HG03378 (cell line): ENCODE measurements at regions not wholly inside any gene's neighbourhood (a gene's known extent, or its start where the extent isn't known, plus 50 kb on each side); places are given as distances from the start of the nearest gene placed in this dataset.

Experiments used
- ATAC-seq: cut with Tn5 transposase; IDR thresholded peaks from one replicate; pipeline ENCODE4 v1.9.1; 2021; ENCODE audit warnings: mild to moderate bottlenecking, moderate library complexity; ENCODE audit not compliant: unreplicated experiment

DNA sequence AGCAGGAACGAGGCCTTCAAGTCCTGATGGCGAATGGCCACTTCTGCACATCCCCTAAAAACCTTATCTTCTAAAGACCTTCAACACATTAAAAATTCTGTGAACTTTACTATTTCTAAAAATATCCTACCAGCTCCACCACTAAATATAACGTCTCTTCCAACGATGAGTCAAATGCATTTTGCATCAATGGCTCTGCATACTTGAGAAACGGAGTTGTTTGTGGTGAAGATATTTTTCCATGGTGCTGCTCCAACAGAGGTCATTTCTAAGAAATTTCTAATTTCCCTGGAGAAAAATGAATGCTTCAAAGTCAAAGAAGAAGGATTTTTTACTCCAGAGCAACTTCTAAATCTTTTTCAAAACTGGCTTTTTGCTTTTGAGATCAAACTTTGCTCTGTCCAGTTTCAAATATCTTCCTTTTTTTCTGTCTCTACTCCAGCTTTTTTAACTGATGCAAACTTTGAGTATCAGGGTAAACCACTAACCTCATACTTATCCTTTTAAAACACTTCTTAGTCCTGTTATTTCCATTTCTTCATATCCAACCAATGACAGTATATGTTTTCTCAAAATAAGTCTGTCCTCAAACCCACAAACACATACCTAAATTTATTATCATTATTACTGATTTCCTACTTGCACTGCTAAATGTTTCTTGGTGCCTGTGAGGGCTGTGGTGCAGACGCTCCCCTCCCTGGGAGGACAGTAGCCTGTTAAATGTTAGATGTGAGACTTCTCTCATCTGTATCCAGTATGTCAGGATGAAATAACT lies 258.1 kb downstream of the KLF6 start:
- ATAC-seq = no peak

DNA sequence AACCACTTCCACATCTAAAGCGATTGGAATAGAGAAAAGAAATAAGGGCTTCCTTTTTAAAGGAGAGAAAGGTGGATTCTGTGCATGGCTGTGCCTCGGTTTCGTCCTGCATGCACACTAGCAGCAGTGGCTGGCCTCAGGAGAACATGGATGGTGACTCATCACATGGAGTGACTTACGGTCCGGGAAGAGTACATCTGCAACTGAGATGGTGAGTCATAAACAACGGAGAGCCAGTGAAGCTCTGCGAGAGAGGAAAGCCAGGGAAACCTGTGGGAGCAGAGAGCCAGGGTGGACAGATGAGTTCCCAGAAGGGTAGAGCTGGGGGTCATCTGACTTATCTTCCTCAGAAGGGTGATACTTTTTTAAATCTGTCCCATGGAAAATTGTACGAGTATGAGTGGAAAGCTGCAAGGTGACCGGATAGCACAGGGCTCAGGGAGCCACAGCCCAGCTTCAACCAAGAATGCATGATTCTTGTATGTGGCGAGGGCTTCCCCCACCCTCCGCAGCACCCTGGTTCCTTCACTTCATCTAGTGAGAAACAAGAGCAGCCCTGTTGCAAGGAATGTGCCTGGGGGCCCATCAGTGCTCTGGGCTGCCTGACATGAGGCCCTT lies 259.1 kb downstream of the KLF6 start:
- ATAC-seq = no peak

DNA sequence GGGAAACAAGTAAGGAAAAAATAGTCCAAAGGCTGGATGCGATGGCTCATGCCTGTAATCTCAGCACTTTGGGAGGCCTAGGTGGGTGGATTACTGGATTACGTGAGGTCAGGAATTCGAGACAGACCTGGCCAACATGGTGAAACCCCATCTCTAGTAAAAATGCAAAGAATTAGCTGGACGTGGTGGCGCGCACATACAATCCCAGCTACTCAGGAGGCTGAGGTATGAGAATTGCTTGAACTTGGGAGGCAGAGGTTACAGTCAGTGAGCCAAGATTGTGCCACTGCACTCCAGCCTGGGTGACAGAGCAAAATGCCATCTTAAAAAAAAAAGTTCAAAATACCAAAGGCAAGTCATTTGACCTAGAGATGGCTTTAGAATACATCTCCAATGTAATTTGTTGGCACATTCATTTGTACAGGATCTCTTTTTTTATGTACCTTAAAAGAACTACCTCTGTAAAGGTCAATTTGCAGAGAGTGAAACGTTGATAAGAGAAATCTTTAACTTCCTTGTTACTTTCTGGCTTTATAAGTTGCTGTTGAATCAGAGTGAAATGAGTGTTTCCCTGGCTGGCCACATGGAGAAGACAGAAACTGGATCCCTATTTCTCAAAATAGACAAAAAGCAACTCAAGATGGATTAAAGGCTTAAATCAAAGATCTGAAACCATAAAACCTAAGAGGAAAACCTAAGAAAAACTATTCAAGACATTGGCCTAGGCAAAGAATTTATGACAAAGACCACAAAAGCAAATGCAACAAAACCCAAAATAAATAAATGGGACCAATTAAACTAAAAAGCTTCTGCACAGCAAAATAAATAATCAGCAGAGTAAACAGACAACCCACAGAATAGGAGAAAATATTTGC lies 260.7 kb downstream of the KLF6 start:
- ATAC-seq = no peak

DNA sequence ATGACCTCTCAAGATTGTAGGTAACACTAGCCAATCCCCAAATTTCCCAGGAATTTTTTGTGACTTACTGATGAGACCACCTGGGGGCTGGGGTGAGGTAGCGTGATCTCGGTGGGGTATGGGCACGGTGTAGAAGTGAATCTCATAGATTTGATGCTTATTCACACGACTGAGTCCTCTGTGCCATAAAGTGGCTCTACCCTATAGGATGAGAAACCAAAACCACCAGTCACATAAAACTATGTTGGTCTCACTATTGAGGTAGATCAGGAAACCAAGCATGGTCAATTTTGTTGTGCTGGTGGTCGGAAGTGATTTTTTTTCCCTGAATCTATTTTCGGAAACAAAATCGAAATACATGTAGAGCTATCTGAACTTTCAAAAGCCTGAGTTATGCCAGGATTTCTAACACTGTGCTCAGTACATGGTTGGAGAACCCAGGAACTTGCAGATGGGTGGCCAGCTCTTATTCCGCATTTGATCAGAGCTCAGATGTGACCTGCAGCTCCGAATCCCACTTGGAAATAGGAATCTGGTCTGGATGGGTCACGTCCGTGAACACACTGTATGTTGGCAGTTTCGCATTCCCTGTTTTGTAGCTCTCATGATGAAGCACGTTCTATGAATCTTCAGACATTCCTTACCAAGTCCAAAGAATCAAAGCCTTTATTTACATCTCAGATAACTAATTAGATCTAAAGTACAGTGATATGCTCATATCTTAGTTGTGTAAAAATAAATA lies 261.5 kb downstream of the KLF6 start:
- no peak for ATAC-seq

DNA sequence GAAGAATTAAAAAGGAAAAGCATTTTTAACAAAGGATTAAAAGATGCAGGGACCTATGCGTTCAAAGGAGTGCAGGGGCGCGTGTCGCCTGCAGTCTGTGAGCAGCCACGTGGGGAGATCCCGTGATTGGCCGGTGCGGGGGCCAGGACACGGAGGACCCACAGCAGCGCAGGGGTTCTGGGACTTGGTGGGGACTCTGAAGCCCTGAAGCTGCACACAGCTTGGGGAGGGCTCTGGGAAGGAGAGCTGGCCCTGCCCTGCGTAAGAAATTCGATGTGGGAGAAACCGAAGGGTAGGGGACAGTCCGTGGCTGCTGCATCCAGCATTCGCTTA lies 268.1 kb downstream of the KLF6 start:
- no peak for ATAC-seq

DNA sequence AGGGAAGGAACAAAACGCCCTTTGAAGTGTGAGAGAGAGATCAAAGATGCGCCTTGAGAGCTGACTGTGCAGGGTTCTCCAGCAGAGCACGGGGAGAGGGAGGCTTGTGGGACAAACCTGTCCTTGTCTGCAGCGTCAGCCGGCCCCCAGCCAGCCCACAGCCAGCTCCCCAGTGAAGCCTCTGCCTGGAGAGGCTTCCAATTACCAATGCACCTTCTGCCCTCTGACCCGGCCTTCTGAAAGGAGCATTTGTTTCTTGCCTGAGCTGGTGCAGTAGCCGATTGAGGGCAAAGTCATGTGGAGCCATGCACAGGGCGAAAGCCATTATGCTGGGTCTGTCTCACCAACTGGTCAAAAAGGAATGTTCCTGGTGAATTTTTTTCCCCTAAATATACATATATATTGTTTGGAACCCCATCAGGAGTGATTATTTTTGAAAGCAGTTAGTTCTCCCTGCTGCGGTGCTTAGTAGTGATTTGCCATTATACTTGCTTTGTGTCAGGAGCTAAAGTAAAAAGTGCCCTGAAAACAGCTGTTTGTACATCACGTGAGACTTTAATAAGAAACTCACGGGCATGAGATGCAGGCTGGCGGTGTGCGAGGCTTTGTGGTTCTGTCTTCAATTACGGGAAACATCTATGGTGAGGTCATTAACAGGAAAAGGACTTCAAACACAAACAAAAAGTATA lies 268.6 kb downstream of the KLF6 start:
- no peak for ATAC-seq

DNA sequence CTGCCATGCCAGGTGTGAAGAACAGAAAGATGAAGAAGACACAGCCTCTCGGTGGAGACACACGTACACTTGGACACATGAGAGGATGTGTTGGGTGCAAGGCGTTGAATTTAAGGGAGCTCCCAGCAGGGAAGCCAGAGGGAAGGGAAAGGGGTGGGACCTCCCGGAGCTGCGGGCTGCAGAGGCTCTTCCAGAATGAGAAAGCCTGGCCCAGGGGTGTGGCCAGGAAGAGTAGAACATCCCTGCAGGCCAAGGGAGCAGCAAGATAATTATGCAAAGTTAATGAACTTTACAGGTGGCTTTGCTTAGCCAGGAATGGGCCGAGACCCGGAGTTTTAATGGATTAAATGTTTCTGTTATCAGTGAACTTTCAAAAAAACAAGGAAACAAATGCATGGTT lies 270.3 kb downstream of the KLF6 start:
- ATAC-seq = no peak

DNA sequence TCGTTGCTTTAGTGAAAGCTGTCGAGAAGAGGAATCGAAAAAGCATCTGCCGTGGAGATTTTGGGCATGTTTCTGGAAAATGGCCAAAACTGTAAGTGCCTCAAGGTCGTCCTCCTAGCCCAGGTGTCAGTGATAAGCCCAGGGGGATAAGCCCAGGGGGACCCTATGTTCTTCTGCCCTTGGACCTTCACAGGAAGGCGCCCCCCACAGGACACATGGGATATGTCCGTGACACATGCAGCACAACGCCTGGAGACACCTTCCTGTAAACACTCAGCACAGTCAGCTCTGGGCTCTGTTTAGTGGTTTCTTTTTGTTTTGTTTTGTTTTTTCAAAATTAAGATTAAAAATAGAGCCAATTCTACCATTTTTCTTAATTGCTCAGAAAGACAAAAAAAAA lies 272.7 kb downstream of the KLF6 start:
- no peak for ATAC-seq

DNA sequence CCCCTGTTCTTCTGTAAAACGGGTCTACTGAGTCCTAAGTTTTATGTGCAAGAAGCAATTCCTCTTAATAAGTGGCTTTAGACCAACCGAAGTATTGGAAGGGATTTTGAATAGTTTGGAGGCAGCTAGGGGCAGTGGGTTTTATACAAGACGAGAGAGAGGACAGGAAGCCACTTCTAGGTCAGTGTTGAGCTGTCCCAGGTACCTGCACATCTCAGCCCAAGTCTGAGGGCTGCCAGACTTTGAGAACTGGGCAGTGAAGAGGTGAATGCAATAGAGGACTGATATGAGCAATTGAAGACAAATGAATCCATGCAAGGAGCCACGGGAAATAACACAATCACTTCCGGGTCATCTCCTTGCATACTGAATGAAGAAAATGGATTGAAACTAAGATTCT lies 273.5 kb downstream of the KLF6 start:
- ATAC-seq = no peak

DNA sequence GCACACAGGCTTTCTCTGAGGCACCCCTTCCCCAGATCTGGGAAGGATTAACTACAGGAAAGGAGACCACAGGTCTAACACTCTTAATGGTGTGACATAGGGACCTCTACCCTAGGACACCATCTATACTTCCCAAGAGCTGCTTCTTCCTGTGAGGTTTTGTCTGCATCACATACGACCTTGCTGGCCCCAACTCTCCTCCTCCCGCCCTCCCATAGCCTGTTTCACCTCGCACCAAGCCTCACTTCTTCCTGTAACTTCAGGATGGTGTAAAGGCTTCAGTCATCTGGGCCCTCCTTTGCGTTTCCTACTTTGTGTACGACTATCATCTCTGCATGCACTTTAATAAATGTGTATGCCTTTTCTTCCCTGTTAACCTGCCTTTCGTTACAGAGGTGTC lies 274.3 kb downstream of the KLF6 start:
- no peak for ATAC-seq

DNA sequence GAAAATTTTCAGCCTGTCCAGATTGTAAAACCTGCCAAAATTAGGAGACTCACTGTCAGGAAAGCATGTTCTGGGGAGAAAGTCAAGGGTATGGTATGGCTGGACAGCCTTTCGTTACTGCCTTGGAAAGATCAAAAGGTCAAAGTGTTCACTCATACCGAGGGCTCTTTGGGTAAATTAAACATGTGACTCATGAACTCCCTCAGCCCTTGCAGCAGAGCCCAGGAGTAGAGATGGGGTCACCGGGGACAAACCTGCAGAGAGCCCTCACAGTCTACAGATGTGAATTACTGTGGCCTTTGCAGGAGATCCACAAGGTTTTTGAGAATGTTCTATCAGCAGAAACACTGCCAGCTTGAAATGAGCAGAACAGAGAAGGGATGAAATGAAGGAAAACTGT lies 275.7 kb downstream of the KLF6 start:
- no peak for ATAC-seq

DNA sequence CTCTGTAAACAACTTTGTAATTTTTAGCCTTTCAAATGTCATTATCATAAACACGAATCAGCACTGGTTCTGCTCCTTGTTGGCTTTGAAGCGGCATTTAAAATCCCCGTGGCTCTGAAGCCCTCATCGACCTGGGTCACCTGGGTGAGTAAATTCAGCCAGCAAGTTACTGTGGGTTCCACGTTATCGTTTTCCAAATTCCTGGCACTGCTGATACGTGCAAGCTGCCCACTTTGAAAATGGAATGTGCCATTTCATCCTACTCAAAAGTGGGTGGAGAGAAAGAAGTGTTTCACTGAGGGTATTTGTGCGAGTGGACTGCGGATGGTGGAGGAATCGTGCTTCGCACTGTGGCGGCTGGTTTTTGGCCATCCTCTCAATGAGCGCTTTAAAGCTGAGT lies 281.7 kb downstream of the KLF6 start:
- no peak for ATAC-seq

DNA sequence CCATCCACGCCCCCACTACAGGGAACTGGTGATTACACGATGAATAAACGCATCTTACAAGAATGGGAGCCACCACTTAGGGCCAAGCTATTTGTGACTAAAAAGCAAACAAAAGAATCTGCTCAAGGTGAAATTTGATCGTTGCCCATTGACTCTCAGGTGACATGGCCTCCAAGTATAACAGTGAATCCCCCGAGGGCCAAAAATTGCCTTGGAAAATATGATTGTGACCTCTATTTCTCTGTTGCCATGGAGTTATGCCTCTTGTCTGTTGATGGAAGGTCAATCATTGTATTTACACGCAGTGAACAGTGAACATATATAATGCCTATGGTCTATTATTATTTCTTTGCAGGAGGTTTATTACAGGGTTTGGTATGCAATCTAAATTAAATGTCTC lies 282.3 kb downstream of the KLF6 start:
- no peak for ATAC-seq

DNA sequence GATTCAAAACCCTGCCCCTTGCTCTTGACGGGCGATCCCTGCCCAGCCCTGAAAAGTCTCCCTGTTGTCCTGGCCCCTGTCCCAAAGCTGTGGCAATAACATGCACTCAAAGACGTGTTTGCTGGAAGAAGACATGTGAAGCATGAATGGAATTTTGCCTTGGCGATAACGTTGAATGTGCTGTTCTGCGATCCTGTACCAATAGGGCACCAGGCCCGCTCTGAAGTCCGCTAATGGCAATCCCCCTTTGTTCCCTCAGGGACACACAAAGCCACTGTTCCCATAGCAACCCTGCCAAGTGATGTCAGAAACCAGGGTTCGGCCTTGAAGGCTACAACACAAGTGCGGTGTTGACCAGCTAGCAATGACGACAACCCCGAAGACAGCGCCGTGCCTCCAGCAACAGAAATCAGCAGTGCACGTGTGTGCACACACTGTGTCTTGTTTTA lies 284.6 kb downstream of the KLF6 start:
- no peak for ATAC-seq

DNA sequence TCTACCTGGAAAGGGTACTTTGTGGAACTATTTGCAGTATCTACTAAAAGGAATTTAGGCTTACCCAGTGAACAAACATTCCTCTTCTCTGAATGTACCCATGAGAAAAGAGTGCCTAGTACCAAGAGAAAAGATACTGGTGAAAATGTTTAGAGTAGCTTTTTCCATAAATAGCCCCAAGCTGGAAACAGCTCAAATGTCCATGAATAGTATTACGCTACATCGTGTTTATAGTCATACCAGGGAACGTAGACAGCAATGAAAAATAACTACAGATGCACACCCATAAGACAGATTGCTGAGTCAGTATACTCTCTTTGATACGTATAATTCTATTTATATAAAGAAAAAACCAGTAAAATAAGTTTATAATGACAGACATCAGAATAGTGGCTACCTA lies 285.9 kb downstream of the KLF6 start:
- ATAC-seq = no peak

DNA sequence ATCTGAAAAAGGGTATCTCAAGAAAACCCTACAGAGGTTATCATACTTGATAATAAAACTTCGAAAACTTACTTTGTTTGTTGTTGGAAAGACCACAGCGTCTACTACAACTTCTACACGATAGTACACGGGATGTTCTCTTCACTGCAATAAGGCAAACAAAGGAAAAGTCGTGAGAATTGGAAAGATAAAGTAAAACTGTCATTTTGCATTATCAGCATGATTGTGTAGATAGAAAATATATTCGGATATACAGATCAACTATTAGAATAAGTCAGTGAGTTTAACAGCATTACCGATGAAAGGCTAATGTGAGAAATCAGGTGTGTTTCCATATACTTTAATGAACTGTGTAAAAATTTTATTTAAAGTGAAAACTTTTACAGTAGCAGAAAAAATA lies 287.4 kb downstream of the KLF6 start:
- ATAC-seq = no peak

DNA sequence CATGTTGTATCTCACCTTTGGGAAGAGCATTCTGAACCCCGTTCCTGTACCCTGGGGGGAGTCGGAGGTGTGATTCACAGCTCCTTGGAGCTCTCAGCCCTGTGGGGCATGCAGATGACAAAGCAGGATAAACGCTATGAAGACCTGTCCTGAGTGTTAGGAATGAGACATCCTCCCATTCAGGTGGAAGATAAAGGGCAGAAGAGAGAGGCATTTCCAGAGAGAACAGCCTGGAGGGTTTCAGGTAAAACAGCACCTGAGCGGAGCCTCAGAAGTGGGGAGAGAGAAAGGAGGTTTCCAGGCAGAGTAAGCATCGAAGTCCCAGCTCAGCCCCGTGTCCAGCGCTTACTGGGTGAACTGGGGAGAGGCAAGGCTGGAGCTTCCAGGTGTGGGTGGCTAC lies 288.9 kb downstream of the KLF6 start:
- ATAC-seq = no peak

DNA sequence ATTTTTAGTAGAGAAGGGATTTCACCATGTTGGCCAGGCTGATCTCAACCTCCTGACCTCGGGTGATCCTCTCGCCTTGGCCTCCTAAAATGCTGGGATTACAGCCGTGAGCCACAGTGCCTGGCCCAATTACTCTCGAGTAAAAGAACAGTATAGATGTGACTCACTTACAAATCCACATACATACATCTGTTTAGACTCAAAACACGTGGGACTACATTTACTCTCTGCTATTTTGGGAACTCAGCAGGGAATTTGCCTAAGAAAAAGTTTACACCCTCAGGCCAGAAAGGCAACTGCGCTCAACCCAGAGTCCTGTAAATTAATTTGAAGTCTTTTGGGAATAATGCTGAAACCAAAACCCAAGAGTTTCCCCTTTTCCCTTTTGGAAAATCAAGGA lies 289.7 kb downstream of the KLF6 start:
- ATAC-seq = no peak

DNA sequence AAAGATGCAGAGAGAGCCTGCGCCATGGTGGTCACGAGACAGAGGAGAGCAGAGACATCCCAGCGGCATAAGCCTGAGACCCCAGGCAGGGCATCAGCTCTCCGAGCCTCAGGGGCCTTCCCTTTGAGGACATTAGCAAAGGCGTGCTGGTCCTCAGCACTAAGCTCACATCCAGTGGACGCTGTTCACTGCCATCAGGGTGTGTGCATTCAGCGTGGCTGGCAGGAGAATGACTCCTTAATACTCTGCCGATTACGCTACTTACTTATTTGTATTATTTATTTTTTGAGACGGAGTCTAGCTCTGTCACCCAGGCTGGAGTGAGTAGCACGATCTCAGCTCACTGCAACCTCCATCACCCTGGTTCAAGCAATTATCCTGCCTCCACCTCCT lies 290.2 kb downstream of the KLF6 start:
- no peak for ATAC-seq

DNA sequence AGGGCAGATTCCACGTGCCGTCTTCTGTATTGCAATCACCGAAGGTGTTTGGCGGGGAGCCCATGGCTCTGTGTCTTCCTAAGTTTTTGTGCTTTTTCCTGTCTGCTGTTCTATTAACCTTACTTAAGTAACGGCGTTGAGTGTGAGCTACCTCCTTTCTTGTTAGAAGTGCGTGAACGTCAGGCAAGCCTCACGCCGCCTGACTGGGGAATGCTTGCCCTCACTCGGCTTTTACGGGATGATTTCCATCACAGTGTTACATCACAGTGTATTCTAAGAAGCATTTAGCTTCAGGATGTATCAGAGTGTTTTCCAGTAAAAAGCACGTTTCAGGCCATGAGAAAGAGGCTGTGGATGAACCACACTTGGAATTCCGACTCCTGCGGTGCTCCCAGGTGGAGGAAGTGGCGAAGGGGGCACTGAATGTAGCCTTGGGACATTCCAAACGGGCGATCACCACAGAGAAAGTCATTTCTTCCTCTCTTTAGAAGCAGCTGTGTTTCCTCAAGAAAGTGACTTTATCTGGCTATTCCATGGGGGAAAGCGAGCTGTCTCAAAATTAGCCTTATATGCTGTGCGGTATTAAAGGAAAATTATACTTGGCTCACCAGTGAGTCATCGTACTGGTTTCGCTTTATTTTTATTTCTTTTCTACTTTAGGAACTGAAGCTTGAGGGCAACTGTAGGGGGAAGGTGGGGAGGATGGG lies 290.7 kb downstream of the KLF6 start:
- no peak for ATAC-seq
